ENCODE measurements at regions not wholly inside any gene's neighbourhood (a gene's known extent, or its start where the extent isn't known, plus 50 kb on each side); places are given as distances from the start of the nearest gene placed in this dataset.

DNA sequence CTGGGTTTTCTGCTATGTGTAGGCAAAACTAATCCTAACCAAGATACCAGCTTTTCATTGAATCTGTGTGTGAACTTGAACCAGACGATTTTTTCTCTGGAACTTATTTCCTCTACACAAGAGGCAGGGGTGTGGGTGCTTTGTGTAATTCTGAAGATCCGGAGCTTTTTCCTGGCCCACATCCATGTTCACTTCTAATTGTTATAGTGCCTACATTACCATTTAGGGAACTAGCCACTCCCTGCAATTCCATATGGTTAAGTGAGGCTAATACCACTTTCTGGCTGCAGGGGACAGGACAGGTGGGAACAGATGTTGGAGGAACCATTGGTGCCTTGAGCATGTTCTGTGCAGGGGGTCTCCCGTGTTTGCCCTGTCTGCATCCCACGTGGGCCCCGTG lies 83.4 kb upstream of the FMN2 start:
- ATAC-seq (no peak), DNase-seq (no peak)
- Histone ChIP-seq H3K9me3 (no peaks in the 10 kb centered on the region), H3K27me3 (peaks cover 14% of the 10 kb centered on the region), H3K36me3 (no peaks in the 10 kb centered on the region), H3K4me3 (no peak overlapping the region), H3K27ac (no peak overlapping the region), H3K4me1 (no peaks in the 10 kb centered on the region)
- intact Hi-C loops (cut with DNase I): no loop called here
- TF ChIP-seq, protein P1, sequence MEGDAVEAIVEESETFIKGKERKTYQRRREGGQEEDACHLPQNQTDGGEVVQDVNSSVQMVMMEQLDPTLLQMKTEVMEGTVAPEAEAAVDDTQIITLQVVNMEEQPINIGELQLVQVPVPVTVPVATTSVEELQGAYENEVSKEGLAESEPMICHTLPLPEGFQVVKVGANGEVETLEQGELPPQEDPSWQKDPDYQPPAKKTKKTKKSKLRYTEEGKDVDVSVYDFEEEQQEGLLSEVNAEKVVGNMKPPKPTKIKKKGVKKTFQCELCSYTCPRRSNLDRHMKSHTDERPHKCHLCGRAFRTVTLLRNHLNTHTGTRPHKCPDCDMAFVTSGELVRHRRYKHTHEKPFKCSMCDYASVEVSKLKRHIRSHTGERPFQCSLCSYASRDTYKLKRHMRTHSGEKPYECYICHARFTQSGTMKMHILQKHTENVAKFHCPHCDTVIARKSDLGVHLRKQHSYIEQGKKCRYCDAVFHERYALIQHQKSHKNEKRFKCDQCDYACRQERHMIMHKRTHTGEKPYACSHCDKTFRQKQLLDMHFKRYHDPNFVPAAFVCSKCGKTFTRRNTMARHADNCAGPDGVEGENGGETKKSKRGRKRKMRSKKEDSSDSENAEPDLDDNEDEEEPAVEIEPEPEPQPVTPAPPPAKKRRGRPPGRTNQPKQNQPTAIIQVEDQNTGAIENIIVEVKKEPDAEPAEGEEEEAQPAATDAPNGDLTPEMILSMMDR (IDR thresholded peaks at IDR 0.05): no peak

DNA sequence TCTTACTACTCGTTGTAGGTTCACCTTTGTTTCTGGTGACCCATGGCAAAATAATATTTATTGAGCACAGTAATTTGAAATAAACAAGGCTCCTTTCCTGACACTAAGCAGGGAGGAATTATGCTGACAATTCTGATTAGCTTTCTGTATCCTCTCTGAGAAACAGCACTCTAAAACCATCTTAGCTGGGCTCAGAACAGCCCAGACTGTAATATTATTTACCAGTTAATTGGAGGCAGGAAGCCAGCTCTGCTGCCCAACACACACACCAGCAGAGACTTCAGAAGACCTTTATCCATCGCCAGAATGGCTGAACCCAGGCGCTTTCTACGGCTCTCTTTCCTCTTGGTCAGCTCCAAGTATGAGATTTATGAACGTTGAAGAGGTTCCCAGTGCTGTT lies 77.6 kb upstream of the FMN2 start:
- DNase-seq: no peak
- Histone ChIP-seq H3K4me1 (no peaks in the 10 kb centered on the region), H3K27ac (no peak overlapping the region), H3K4me3 (no peak overlapping the region), H3K27me3 (no peaks in the 10 kb centered on the region), H3K36me3 (no peaks in the 10 kb centered on the region), H3K9me3 (no peaks in the 10 kb centered on the region)
- TF ChIP-seq, protein P1 (IDR thresholded peaks at IDR 0.05): no peak
- ATAC-seq: no peak
- intact Hi-C loops (cut with DNase I): no loop called here

DNA sequence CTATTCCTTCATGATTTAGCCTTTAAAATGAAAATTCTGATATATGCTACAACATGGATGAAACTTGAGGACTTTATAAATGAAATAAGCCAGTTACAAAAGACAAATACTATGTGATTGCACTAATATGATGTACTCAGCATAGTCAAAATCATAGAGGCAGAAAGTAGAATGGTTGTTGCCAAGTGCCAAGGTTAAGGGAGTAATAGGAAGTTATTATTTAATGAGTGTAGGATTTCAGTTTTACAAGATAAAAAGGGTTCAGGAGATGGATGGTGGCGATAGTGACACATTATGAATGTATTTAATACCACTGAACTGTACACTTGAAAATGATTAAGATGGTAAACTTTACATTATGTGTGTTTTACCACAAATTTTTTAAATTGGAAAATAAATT lies 73.1 kb upstream of the FMN2 start:
- Histone ChIP-seq H3K36me3 (no peaks in the 10 kb centered on the region), H3K9me3 (no peaks in the 10 kb centered on the region), H3K27me3 (no peaks in the 10 kb centered on the region), H3K4me3 (no peak overlapping the region), H3K27ac (no peak overlapping the region), H3K4me1 (no peaks in the 10 kb centered on the region)
- TF ChIP-seq, protein P1 (IDR thresholded peaks at IDR 0.05): no peak
- ATAC-seq: no peak
- no peak for DNase-seq
- intact Hi-C loops (cut with DNase I): no loop called here

DNA sequence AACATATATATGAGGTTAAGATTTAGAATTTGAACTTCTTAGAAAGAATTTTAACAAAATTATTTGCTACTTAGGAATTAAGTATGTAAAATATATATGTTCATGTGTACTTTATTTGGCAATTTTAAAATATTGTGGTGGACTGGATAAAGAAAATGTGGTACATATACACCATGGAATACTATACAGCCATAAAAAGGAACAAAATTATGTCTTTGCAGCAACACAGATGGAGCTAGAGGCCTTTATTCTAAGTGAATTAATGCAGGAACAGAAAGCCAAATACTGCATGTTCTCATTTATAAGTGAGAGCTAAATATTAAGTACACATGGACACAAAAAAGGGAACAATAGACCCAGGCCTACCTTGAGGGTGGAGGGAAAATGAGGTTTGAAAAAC lies 72.2 kb upstream of the FMN2 start:
- intact Hi-C loops (cut with DNase I): no loop called here
- Histone ChIP-seq H3K27me3 (no peaks in the 10 kb centered on the region), H3K4me1 (no peaks in the 10 kb centered on the region), H3K4me3 (no peak overlapping the region), H3K27ac (no peak overlapping the region), H3K9me3 (no peaks in the 10 kb centered on the region), H3K36me3 (no peaks in the 10 kb centered on the region)
- DNase-seq (no peak), ATAC-seq (no peak)
- TF ChIP-seq, protein P1 (IDR thresholded peaks at IDR 0.05): no peak

DNA sequence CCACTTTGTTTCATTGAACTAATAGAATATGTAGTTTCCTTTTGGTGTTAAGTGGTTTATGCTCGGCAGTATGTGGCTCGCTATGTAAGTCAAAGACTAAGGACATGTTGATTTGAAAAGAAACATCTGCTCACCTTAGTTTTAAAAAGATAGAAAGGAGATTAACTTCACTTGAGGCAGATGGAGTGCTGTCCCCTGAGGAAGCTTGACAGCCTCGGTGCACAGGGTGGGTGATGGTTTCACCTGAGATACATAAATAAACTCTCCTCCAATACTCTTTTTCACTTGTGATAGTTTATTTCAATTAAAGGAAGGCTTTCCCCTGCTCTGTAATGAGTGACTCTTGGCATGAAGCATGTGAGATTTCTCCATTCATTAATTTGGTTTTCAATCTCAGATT lies 70.8 kb upstream of the FMN2 start:
- Histone ChIP-seq H3K4me1 (no peaks in the 10 kb centered on the region), H3K27ac (no peak overlapping the region), H3K9me3 (no peaks in the 10 kb centered on the region), H3K27me3 (no peaks in the 10 kb centered on the region), H3K4me3 (no peak overlapping the region), H3K36me3 (no peaks in the 10 kb centered on the region)
- intact Hi-C loops (cut with DNase I): no loop called here
- TF ChIP-seq, protein P1 (IDR thresholded peaks at IDR 0.05): no peak
- ATAC-seq (no peak), DNase-seq (no peak)

DNA sequence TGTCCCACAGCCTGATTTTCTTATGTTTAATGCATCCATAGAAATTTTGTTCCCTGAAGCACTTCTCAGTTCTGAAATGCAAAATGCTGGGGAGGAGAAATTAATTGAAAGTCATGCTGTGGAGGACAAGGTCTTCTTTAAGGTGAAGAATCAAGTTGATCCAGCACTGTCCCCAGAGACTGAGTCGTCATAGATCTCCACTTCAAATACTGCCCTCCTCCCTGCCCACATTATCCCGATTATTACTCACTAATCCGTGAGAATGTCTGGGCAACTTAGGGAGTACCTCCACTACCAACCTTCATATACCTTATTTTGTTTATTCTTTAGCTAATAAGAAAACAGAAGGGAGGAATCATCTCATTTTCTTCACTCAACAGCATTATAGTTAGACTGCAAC lies 70.0 kb upstream of the FMN2 start:
- no peaks in the 10 kb centered on the region for H3K9me3 ChIP-seq
- H3K27me3 ChIP-seq: no peaks in the 10 kb centered on the region
- no peaks in the 10 kb centered on the region for H3K36me3 ChIP-seq
- TF ChIP-seq, protein P1 (IDR thresholded peaks at IDR 0.05): no peak
- H3K4me1 ChIP-seq: no peaks in the 10 kb centered on the region
- intact Hi-C loops (cut with DNase I): no loop called here
- DNase-seq (no peak), ATAC-seq (no peak)
- no peak overlapping the region for H3K4me3 ChIP-seq
- no peak overlapping the region for H3K27ac ChIP-seq

All from upper lobe of right lung (tissue), 1 donor.